HL-60 (cell line): ENCODE measurements at regions not wholly inside any gene's neighbourhood (a gene's known extent, or its start where the extent isn't known, plus 50 kb on each side); places are given as distances from the start of the nearest gene placed in this dataset.

ENCODE experiments used
- GABPA ChIP-seq: IDR thresholded peaks from 2 replicates; pipeline ENCODE4 v1.6.1; 2012; ENCODE audit warnings: low read depth
- TF ChIP-seq, protein P1 (sequence below): IDR thresholded peaks from one replicate; pipeline ENCODE4 v1.5.1; 2011; ENCODE audit warnings: low read length, control low read depth, inconsistent platforms; ENCODE audit not compliant: insufficient read depth
- TF ChIP-seq, protein P2 (sequence below): IDR thresholded peaks from 2 replicates; pipeline ENCODE4 v1.6.1; 2012; ENCODE audit warnings: low read depth; ENCODE audit not compliant: insufficient replicate concordance

DNA sequence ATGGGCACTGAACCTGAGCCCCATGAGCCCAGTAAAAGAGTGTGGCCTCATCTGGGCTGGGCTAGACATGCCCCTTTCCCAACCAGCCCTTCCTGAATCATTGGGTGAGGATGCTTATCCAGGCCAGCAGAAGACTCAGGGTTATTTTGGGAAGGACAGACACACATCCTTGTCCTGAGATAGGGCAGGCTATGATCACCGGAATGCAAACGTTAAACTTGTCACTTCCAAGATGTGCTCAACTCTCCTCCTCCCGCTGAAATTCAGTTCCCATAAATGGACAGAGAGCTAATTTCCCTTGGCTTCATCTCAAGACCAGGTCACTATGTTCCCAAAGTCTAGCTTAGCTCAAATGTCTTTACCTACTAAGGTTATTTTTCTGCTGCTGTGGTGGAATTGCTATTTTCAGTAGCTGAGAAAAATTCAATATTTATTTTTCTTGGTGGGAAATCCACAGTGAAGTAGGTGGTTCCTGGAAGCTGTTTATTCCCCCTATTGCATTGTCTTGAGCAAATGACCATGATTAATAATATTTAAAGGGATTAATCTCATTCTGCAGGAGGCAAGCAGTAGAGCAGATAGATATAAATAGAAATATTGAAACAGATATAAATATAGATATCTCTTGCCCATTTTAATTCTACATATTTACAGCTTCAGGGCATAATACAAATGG is 70.0 kb downstream of the NXNL2 start:
- TF ChIP-seq, protein P1, sequence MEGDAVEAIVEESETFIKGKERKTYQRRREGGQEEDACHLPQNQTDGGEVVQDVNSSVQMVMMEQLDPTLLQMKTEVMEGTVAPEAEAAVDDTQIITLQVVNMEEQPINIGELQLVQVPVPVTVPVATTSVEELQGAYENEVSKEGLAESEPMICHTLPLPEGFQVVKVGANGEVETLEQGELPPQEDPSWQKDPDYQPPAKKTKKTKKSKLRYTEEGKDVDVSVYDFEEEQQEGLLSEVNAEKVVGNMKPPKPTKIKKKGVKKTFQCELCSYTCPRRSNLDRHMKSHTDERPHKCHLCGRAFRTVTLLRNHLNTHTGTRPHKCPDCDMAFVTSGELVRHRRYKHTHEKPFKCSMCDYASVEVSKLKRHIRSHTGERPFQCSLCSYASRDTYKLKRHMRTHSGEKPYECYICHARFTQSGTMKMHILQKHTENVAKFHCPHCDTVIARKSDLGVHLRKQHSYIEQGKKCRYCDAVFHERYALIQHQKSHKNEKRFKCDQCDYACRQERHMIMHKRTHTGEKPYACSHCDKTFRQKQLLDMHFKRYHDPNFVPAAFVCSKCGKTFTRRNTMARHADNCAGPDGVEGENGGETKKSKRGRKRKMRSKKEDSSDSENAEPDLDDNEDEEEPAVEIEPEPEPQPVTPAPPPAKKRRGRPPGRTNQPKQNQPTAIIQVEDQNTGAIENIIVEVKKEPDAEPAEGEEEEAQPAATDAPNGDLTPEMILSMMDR: no peak
- TF ChIP-seq, protein P2, sequence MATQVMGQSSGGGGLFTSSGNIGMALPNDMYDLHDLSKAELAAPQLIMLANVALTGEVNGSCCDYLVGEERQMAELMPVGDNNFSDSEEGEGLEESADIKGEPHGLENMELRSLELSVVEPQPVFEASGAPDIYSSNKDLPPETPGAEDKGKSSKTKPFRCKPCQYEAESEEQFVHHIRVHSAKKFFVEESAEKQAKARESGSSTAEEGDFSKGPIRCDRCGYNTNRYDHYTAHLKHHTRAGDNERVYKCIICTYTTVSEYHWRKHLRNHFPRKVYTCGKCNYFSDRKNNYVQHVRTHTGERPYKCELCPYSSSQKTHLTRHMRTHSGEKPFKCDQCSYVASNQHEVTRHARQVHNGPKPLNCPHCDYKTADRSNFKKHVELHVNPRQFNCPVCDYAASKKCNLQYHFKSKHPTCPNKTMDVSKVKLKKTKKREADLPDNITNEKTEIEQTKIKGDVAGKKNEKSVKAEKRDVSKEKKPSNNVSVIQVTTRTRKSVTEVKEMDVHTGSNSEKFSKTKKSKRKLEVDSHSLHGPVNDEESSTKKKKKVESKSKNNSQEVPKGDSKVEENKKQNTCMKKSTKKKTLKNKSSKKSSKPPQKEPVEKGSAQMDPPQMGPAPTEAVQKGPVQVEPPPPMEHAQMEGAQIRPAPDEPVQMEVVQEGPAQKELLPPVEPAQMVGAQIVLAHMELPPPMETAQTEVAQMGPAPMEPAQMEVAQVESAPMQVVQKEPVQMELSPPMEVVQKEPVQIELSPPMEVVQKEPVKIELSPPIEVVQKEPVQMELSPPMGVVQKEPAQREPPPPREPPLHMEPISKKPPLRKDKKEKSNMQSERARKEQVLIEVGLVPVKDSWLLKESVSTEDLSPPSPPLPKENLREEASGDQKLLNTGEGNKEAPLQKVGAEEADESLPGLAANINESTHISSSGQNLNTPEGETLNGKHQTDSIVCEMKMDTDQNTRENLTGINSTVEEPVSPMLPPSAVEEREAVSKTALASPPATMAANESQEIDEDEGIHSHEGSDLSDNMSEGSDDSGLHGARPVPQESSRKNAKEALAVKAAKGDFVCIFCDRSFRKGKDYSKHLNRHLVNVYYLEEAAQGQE: no peak
- no peak for TF ChIP-seq GABPA
